ENCODE measurements at regions not wholly inside any gene's neighbourhood (a gene's known extent, or its start where the extent isn't known, plus 50 kb on each side); places are given as distances from the start of the nearest gene placed in this dataset.

GRCh38 chr2:209259767-209260166 is 164.1 kb upstream of the MAP2 start:
- Histone ChIP-seq H2BK12ac (ENCODE audit: low read depth, low read length) (no peak overlapping the region), H3K4me1 (replicated peaks in 1 of 4; ENCODE audit: control insufficient read depth in 3 of 4, insufficient read depth in 4 of 4, low read length in 3 of 4) (0 out of 7 replicates have a peak, but pooled peaks cover 0 to 2% (median 0%) of the 10 kb centered on the region in 4 experiments), H2AFZ (ENCODE audit: low read length) (no peak overlapping the region), H3K14ac (ENCODE audit: insufficient read length) (no peak overlapping the region), H4K20me1 (replicated peaks in 1 of 2; ENCODE audit: control insufficient read depth in 1 of 2, insufficient read depth in 2 of 2, low read length in 2 of 2) (no peaks in the 10 kb centered on the region), H3K27ac (ENCODE audit: low read depth, low read length) (no peak overlapping the region), H2BK120ac (replicated peaks; ENCODE audit: low read depth, low read length) (no peak overlapping the region), H2BK20ac (ENCODE audit: low read length) (no peak overlapping the region), H2BK15ac (ENCODE audit: low read length) (no peak overlapping the region), H3K4ac (replicated peaks; ENCODE audit: insufficient read length, low read depth, low read length) (no peak overlapping the region), H4K5ac (ENCODE audit: insufficient read length, low read depth, low read length) (no peak overlapping the region), H3K9me3 (ENCODE audit: insufficient read depth in 2 of 2, low read depth in 1 of 2, low read length in 1 of 2) (peaks cover 3 to 8% of the 10 kb centered on the region in 2 experiments; a peak in 2 of 4 replicates), H3K18ac (ENCODE audit: extremely low read depth, low read length) (no peak overlapping the region), H2AK5ac (ENCODE audit: low read depth, low read length) (no peak overlapping the region), H4K8ac (ENCODE audit: extremely low read depth, insufficient read depth, low read length) (no peak overlapping the region), H3K23me2 (ENCODE audit: low read depth, low read length) (no peaks in the 10 kb centered on the region), H3K4me2 (ENCODE audit: insufficient read depth in 1 of 2, low read depth in 2 of 2, low read length in 2 of 2) (no peak overlapping the region), H3K79me2 (ENCODE audit: control insufficient read depth in 1 of 2, insufficient read depth in 2 of 2, low read length in 2 of 2) (no peaks in the 10 kb centered on the region), H3K27me3 (replicated peaks in 1 of 4; ENCODE audit: control insufficient read depth in 3 of 4, extremely low read depth in 1 of 4, insufficient read depth in 3 of 4, low read length in 3 of 4) (no peaks in the 10 kb centered on the region), H2BK5ac (ENCODE audit: low read depth, low read length) (no peak overlapping the region), H3K56ac (replicated peaks; ENCODE audit: insufficient read length, low read depth, low read length) (no peak overlapping the region), H3K23ac (ENCODE audit: insufficient read length) (no peak overlapping the region), H3K9ac (replicated peaks in 1 of 4; ENCODE audit: extremely low read depth in 1 of 4, low read depth in 3 of 4, low read length in 3 of 4) (no peak overlapping the region), H3K79me1 (ENCODE audit: low read depth, low read length) (no peaks in the 10 kb centered on the region), H3K4me3 (ENCODE audit: extremely low read depth in 1 of 4, insufficient read depth in 2 of 4, low read depth in 3 of 4, low read length in 4 of 4) (no peak overlapping the region), H3K36me3 (ENCODE audit: control insufficient read depth in 2 of 4, insufficient read depth in 4 of 4, low read length in 3 of 4) (peaks cover 0 to 3% (median 0%) of the 10 kb centered on the region in 4 experiments; a peak in 1 of 8 replicates), H4K91ac (replicated peaks; ENCODE audit: insufficient read length, low read length) (no peak overlapping the region)
- ChIA-PET CTCF (ENCODE audit: partially characterized antibody) (no interaction called here), POLR2A (ENCODE audit: partially characterized antibody) (no interaction called here)
- FAIRE-seq: no peak
- 97% methylated on average over 7 of the region's 7 CpGs; no CpG with 5 or more reads in 1 of the 2 experiments for WGBS, 2 experiments (ENCODE audit: extremely low coverage in 1 of 2, insufficient coverage in 1 of 2, insufficient read length in 1 of 2, insufficient replicate concordance in 2 of 2, low coverage in 1 of 2, low lambda C conversion rate in 2 of 2, missing lambda C conversion rate in 1 of 2)
- DNase-seq (ENCODE audit: low read depth in 1 of 2, low spot score in 2 of 2): no peak
- TF ChIP-seq EZH2 (IDR thresholded peaks at IDR 0.05; ENCODE audit: low read depth, low read length, severe bottlenecking): no peak
- no peak for TF ChIP-seq CHD2 (IDR thresholded peaks at IDR 0.05; ENCODE audit: low read length)
- TF ChIP-seq POU5F1 (IDR thresholded peaks at IDR 0.05; ENCODE audit: low read depth, low read length): no peak
- no peak for TF ChIP-seq RNF2 (IDR thresholded peaks at IDR 0.05; ENCODE audit: borderline replicate concordance, low read depth, low read length, missing control alignments, poor library complexity, severe bottlenecking)
- no peak for TF ChIP-seq TCF12 (IDR thresholded peaks at IDR 0.05; ENCODE audit: low read depth, low read length)
- no peak for TF ChIP-seq GTF2F1 (IDR thresholded peaks at IDR 0.05; ENCODE audit: borderline replicate concordance, low read depth, low read length)
